ENCODE measurements at regions not wholly inside any gene's neighbourhood (a gene's known extent, or its start where the extent isn't known, plus 50 kb on each side); places are given as distances from the start of the nearest gene placed in this dataset.
"Not testable (repeated sequence)": the region's sequence is repeated elsewhere in the genome, so short reads cannot be mapped to it uniquely, and the experiment has no call there.

DNA sequence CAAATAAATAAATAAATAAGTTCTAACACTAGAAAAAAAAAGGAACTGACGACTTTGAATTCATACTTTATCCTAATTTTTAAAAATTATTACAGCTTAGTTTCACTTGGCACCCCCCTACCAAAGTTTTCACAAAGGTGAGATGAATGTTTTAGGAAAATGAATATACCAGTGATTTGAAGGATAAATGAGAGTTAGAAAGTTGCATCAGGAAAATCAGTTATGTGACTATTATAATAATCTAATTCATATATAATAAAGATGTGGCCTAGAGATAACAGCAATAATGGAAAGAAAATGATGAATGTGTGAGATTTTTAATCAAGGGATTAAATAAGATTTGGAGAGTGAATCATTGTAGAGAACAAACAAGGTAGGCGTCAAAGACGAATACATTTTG is 103.0 kb upstream of the RAP1B start:
- no peak for DNase-seq (ENCODE audit: low read depth)

DNA sequence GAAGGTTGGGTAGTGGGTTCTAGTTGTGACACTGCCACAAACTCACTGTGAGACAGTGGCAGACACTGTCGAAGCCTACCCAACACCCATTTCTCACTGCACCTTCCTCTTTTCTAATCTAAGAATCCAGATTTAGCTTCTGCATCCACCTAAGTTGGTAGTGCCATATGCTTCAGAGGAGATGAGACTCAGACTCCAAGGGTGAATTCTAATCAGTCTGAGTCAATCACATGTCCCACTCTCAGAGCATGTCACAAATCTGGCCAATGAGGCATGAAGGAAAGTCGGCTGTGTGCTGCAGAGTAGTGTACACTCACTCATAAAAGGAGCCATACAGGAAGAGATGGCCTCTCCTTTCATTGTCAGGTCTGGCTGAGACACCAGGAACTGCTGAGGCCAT is 102.1 kb upstream of the RAP1B start:
- DNase-seq (ENCODE audit: low read depth) = no peak

DNA sequence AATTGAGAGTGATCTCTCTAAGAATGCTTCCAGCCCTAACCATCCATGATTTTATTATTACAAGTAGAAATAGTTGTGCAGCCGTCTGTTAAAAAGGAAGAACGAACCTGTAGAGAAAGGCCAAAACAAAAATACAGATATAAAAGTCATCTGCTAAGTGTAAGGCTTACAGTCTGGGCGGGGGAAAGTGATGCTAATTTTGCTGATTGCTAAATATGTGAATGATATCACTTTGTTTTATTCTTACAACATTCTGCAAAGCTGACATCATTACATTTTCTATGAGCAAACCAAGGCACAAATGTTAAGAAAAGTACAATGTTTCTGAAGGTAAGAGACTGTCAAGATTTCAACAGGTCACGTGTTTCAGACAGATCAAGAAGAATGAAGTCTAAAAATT is 101.5 kb upstream of the RAP1B start:
- no peak for DNase-seq (ENCODE audit: low read depth)

DNA sequence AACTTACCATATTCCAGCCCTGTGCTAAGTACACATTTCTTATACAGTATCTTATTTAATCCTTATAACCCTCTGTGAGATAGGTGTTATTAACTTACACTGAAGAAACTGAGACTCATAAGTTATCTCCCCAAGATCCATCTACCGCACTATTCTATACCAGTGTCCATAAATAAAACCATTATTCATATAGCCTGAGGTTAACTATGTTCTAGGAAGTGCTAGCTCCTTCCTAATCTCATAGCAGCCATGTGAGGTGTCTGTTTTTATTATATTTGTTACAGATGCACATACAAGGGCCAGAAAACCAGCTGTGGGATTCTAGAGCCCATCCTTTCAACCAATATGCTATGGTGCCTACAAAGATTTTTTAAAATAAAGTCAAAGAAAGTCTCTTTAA is 100.3 kb upstream of the RAP1B start:
- DNase-seq (ENCODE audit: low read depth) = no peak

DNA sequence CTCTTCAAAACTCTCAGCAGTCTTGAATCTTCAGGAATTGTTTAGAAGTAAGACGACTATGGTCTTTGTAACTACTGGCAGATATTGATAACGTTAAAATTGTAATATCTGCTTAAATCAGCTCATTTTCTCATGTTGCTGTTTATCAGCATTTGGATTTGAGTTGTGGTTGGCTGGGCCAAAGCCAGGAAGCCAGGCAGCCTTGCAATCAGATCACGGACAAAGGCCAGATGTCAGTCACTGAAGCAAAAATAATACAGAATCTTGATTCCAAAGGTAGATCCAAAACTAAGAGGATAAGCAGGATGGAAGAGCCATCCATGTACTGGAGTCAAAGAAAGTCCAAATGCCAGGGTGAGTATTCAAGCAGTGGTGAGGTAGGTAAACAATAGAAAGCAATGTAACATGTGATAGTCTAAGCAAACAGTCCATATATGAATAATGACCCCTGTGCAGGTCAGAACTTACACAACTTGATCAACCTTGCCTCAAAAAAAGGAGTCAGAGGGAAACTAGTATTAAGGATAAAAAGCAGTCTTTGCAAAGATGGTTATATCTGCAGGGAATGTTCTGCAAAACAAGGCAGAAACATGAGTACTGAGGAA is 95.8 kb upstream of the RAP1B start:
- no peak for DNase-seq (ENCODE audit: low read depth)

DNA sequence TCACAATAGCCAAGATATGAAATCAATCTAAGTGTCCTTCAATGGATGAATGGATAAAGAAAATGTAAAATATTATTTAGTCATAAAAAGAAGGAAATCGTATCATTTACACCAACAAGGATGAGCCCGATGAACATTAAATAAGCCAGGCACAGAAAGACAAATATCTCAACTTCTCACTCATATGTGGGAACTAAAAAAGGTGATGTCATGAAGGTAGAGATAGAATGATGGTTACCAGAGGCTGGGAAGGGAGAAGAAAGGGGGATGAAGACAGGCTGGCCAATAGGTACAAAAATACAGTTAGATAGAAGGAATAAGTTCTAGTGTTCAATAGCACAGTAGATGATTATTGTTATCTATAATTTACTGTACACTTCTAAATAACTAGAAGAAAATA is 94.9 kb upstream of the RAP1B start:
- no peak for DNase-seq (ENCODE audit: low read depth)

DNA sequence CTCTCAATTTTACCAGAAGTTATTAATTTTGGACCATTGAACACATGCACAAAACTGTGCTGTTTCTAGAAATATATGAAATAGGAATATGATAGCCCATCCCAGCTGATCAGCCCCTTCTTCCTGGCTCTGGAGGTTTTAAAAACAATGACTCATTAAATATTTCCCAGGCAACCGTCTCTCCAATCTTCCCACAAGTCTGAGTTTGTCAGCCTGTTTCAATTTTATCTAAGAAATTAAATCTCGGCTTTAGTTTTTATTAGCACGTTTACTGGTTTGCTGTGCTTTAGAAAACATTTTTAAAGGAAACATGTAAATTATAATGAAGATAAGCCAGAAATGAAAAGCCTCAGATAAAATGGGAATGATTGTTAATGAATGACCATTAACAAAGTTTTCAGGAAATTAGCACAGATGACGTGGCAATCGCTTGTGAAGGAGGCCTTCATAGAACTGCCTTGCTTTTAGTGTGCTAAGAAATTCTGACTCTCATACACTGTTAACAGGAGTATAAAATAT is 89.3 kb upstream of the RAP1B start:
- DNase-seq (ENCODE audit: low read depth) = peak; percentile 69

DNA sequence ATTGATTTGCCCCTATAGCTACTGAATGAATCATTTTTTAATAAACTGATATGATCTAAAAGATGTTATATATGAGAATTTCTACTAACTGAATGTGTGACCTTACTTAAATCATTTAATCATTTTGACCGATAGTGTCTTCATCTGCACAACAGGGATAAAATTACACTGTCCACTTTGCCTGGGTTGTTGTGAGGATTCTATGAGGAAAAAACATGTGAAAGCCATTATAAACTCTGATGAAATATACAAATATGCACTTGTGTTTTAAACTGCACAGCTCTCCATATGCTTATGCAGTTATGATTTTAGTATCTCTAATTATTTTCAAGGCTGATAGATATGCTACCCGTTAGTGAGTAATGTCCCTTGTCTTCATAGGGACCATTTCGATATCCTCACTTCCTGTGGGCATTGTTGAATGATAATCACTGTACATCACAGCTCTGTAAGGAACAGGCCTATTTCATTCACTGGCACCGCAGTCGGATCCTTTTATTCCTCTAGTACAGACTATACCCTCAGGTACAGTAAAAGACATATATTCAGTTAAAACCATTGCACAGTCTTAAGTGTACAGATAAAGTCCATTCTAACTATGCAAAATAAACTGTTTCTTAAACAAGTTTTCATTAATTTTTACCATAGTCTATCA is 88.7 kb upstream of the RAP1B start:
- peak; percentile 1 for DNase-seq (ENCODE audit: low read depth)

DNA sequence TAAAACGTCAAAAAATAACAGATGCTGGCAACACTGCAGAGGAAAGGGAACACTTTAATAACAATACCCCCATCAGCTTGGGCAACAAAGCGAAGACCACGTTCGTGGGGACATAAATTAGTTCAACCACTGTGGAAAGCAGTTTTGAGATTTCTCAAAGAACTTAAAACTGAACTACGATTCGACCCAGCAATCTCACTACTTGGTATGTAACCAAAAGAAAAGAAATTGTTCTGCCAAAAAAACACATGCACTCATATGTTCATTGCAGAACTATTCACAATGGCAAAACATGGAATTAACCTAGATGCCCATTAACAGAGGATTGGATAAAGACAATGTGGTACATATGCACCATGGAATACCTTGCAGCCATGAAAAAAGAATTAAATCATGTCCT is 81.2 kb upstream of the RAP1B start:
- no peak for DNase-seq (ENCODE audit: low read depth)

DNA sequence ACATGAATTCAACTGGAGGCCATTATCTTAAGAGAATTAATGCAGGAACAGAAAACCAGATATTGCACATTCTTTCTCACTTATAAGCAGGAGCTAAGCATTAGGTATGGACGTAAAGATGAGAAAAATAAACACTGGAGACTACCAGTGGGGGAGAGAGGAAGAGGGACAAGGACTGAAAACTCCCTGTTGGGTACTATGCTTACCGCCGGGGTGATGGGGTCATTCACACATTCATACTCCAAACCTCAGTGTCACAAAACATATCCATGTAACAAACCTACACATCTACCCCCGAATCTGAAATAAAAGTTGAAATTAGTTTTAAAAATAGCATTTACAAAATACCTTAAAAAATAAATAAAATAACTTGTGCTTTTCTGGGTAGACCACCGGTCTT is 80.8 kb upstream of the RAP1B start:
- no peak for DNase-seq (ENCODE audit: low read depth)

DNA sequence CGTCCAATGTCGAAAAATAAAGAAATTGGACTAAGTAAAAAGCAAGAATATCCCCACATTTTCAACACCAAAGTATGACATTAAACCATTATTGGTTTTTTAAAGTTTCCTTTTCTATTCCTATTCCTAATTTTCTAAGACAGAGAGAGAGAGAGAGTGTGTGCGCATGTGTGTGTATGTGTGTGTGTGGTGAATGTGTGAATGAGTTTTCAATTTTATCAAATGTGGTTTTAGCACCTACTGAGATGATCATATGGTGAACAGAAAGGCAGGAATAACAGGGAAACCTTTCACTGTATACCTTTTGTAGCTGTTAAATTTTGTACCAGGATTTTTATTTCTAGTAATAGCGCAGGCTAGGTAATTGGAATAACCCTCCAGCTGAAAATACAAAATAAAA is 80.4 kb upstream of the RAP1B start:
- no peak for DNase-seq (ENCODE audit: low read depth)

DNA sequence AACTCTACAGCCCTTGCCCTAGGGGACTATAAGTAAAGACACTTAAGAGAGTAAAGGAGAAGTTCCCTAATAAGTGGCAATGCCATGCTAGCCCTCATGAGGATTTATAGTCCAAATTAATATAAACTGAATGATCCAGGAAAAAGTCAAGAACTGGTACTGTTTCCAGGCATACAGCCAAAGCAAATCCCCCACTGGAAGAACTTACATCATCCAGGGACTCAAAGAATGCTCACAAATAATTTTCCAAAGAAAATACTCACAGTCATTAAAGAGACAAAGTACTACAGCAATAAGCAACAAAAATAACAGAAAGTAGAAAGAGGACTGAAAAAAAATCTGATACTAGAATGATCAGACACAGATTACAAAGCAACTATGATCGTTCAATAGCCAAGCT is 79.7 kb upstream of the RAP1B start:
- no peak for DNase-seq (ENCODE audit: low read depth)

DNA sequence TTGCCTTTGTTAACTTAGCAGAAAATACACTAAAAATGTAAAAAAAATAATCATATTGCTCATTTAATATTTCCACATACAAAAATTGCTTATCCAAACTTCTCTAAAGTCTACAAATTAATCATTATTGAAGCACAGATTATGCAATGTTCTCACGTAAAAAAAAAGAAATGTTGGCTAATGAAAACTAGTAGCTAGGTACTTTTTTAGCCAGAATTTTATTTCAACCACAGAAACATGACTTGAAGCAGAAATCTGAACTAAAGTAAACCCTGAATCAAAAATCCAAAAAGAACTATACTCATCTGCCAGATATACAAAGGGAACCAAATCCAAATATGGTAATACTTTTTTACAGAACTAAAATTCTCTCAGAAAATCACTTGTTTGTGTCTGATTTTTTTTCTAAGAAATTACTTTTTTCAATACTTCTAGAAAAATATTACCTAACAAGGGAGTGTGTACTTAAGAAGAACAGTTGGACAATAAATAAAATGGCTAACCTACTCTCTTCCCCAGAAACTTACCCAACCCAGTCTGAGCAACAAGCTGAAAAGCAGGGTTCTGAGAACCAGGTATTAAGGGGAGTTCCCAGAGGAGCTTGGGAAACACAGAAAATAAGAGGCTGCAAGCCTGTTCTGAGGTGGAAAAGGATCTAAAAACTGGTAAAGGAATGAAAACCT is 78.4 kb upstream of the RAP1B start:
- DNase-seq (ENCODE audit: low read depth) = no peak

DNA sequence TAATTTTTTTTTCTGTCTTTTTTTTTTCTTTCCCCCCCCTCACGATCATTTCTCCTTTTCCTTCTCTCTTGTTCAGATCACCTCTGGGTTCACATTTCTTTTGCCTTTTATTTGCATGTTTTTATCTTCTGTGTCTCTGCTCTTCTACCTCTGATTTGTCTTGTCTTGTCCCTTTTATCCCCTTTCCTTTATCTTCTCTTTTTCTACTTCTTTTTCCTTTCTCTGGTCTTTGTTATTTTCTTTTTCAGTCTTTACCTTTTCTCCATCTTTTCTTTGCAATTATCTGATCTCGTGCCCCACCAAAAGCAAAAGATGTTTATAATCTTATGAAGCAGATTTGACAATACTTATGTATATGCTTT is 77.8 kb upstream of the RAP1B start:
- no peak for DNase-seq (ENCODE audit: low read depth)

DNA sequence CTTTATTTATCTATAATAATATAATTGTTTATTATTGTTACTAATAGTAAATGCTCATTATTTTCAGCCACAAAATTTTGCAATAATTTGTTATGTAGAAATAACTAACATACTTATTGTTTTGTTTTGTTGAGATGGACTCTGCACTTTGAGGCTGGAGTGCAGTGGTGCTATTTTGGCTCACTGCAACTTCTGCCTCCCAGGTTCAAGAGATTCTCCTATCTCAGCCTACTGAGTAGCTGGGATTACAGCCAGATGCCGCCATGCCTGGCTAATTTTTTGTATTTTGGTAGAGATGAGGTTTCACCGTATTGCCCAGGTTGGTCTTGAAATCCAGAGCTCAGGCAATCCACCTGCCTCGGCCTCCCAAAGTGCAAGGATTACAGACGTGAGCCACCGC is 76.6 kb upstream of the RAP1B start:
- DNase-seq (ENCODE audit: low read depth) = no peak

DNA sequence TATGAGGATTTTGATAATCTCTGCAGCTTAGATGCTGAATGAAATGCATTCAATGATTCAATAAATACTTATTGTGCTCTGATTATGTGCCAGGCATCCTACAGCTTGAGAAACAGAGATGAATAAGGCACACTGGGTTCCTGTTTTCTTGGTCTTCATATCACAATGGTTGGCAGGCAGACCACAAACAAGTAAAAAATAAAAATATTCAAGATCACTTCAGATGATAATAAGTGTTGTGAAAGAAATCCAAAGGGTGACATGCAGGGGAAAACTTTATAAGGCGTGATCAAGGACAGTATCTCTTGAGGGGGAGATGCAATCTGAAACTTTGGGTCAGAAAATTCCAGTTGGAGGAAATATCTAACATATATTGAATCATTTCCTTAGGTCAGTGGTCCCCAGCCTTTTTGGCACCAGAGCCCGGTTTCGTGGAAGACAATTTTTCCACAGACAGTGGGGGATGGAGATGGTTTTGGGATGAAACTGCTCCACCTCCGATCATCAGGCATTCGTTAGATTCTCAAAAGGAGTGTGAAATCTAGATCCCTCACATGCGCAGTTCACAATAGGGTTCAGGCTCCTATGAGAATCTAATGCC is 73.7 kb upstream of the RAP1B start:
- DNase-seq (ENCODE audit: low read depth) = no peak

DNA sequence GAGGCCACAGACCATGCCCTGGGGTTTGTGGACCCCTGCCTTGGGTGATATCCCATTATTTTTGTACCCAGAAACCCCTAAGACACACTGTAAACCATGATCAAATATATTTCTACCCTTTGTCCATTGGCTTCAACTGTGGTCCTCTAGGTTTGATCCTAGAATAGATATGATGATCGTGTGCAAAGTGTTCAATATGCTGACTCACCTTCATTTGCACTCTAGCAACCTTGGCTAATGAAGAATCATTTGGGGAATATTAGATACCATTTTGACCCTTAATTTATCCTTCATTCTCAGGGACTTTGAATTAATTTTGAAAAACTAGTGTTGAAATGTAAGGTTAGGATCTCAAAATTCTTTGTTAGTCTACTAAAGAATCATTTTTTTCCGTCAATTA is 73.1 kb upstream of the RAP1B start:
- DNase-seq (ENCODE audit: low read depth) = no peak

DNA sequence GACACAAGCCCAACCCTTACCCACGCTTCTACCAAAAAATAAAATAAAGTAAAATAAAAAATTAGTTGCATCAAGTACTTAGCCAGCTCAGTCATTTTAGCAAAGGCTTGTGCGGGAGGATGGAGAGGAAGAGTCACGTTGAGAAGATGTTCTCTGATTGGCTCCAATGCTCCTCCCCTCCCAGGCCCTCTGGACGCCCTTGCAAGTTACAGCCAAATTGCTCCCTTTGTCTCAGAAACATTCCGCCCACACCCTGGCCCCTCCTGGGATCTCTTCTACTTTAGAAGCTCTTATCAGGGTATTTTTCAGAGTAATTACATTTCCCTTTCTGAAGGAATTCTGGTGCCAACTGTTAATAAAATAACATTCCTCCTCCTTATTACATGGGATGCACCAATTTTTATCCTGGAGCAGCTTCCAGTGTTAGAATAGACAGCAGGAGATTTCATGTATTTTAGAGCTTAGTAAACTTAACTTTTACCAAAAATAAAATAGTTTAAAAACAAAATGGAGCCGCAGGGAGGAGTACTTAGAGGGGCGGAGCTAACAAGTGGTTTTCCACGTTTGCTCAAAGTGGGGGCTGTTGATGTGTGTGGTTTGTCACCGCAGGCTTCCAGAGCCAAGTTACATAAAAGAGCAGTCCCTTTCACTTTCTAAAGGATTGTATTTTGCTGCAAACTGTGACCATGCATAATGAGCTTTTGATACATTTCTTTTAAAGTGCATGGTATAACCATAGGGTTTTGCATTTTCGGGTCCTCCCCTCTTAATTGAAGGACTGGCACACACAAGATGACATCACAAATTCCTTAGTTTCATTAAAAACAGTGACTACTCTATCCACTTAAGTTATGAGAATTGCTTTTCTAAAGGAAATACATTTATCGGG is 71.7 kb upstream of the RAP1B start:
- peak; percentile 68 for DNase-seq (ENCODE audit: low read depth)

DNA sequence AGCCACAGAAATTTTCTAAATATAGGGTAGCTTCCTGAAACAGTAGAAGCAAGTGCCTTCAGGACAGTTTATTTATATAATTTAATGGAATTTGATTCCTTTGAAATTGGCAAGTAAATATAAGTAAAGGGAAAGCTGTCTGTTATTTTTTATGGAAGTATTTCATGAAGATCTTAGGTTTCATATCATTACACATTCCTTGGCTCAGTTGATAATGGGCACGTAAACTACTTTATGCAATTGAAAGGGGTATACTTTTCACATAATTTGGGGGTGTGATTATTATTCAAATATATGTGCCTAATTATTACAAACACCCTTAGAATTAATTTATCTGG is 71.1 kb upstream of the RAP1B start:
- no peak for DNase-seq (ENCODE audit: low read depth)

DNA sequence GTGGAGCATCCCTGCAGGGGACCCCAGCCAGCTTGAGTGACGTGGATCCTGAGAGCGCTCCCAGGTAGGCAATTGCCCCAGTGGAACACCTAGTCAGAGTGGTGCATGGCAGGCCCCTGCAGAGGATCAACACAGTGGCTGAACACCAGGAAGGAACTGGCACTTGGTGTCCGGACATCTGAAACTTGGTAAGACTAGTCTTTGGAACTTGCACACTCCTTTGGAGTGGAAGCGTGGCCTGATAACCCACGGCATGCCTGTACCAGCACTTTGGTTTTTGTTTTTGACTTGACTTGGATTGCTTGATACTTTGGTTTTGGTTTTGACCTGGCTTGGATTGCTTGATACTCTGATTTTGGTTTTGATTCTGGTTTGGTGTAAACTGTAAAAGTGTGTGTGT is 69.9 kb upstream of the RAP1B start:
- DNase-seq (ENCODE audit: low read depth) = not testable (repeated sequence)

DNA sequence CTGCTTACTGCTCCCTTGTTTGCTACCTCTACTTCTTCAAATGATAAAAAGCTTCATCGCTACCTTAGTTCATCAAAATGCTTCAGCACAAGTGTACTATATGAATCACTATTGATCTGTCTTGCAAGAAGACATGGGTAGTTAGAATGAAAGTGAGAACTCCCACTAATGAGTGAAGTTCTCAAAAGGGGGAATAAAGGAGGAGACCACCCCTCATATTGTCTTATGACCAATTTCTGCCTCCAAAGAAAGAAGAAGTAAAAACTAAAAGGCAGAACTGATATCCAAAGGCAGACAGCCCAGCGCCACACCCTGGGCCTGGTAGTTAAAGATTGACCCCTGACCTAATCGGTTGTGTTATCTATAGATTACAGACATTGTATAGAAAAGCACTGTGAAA is 63.4 kb upstream of the RAP1B start:
- DNase-seq (ENCODE audit: low read depth) = not testable (repeated sequence)

DNA sequence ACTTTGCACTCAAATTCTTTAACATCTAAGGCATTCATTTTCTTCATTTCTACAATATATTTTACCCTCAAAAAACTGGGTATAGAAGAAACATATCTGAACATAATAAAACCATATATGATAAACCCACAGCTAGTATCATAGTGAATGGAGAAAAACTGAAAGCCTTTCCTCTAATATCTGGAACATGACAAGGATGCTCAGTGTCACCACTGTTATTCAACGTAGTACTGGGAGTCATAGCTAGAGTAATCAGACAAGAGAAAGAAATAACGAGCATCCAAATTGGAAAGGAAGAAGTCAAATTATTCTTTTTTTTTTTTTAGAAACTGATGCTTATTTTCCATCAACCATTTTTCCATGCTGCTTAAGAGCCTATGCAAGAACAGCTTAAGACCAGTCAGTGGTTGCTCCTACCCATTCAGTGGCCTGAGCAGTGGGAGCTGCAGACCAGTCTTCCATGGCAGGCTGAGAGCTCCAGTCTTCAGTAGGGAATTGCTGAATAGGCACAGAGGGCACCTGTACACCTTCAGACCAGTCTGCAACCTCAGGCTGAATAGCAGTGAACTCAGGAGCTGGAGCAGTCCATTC is 58.0 kb upstream of the RAP1B start:
- not testable (repeated sequence) for DNase-seq (ENCODE audit: low read depth)
